Keratinocyte (primary cell): ENCODE measurements at regions not wholly inside any gene's neighbourhood (a gene's known extent, or its start where the extent isn't known, plus 50 kb on each side); places are given as distances from the start of the nearest gene placed in this dataset.

Source experiments
- DNase-seq: peaks from one replicate; pipeline ENCODE4 v3.0.0-alpha.2; 2011; ENCODE audit warnings: low read depth, missing footprints, low spot score
- FAIRE-seq: peaks from 2 replicates; lab custom pipeline; 2011; peaks lifted over from hg19 to GRCh38; lab: Jason Lieb, UNC
- H2AFZ ChIP-seq: 2 replicates; pipeline ENCODE4 v1.6.0; 2012; ENCODE audit warnings: low read length, control low read depth, inconsistent platforms; ENCODE audit not compliant: control insufficient read depth
- H3K27ac ChIP-seq: 2 replicates; pipeline ENCODE4 v1.5.1; 2011; ENCODE audit warnings: low read length; ENCODE audit not compliant: control insufficient read depth, insufficient read depth
- H3K27me3 ChIP-seq: 3 replicates; pipeline ENCODE4 v1.6.0; 2011; ENCODE audit warnings: low read length; ENCODE audit not compliant: control insufficient read depth, insufficient read depth; ENCODE audit errors: extremely low read depth
- H3K36me3 ChIP-seq, 2 experiments: 2 replicates in 1 of 2; 3 replicates in 1 of 2; pipeline ENCODE4 v1.5.1; 2011; ENCODE audit warnings: low read length in 2 of 2, mild to moderate bottlenecking in 1 of 2; ENCODE audit not compliant: control insufficient read depth in 2 of 2, insufficient read depth in 2 of 2; ENCODE audit errors: extremely low read depth in 1 of 2
- H3K4me1 ChIP-seq: 3 replicates; pipeline ENCODE4 v1.5.1; 2011; ENCODE audit warnings: low read length; ENCODE audit not compliant: control insufficient read depth, insufficient read depth; ENCODE audit errors: extremely low read depth
- H3K4me2 ChIP-seq: 3 replicates; pipeline ENCODE4 v1.6.0; 2011; ENCODE audit warnings: low read depth, low read length; ENCODE audit not compliant: control insufficient read depth, insufficient read depth; ENCODE audit errors: extremely low read depth
- H3K4me3 ChIP-seq, 3 experiments: fragments of 200-600 bp in 1 of 3; sonication (generic) in 1 of 3; 2 replicates in 2 of 3; 3 replicates in 1 of 3; pipeline ENCODE4 v1.5.1; 2011 to 2016; ENCODE audit warnings: low read length in 3 of 3, mild to moderate bottlenecking in 3 of 3, control low read depth in 2 of 3, inconsistent platforms in 1 of 3, low read depth in 1 of 3, mixed read lengths in 1 of 3, mixed run types in 1 of 3, moderate library complexity in 1 of 3; ENCODE audit not compliant: control insufficient read depth in 2 of 3, insufficient read depth in 2 of 3; ENCODE audit errors: extremely low read depth in 1 of 3
- H3K79me2 ChIP-seq: 2 replicates; pipeline ENCODE4 v1.6.0; 2012; ENCODE audit warnings: low read length; ENCODE audit not compliant: control insufficient read depth, insufficient read depth
- H3K9ac ChIP-seq: 3 replicates; pipeline ENCODE4 v1.6.0; 2011; ENCODE audit warnings: low read length; ENCODE audit not compliant: control insufficient read depth, insufficient read depth; ENCODE audit errors: extremely low read depth
- H3K9me1 ChIP-seq: 3 replicates; pipeline ENCODE4 v1.6.0; 2011; ENCODE audit warnings: low read length; ENCODE audit not compliant: control insufficient read depth, insufficient read depth; ENCODE audit errors: extremely low read depth
- H3K9me3 ChIP-seq: 2 replicates; pipeline ENCODE4 v1.5.1; 2012; ENCODE audit warnings: low read depth, low read length; ENCODE audit not compliant: control insufficient read depth
- H4K20me1 ChIP-seq: 3 replicates; pipeline ENCODE4 v1.6.0; 2011; ENCODE audit warnings: low read length; ENCODE audit not compliant: control insufficient read depth, insufficient read depth; ENCODE audit errors: extremely low read depth
- CTCF ChIP-seq, 3 experiments: IDR thresholded peaks in 1 of 3; conservative IDR thresholded peaks in 1 of 3; optimal IDR thresholded peaks in 1 of 3; 2 replicates in 2 of 3; 3 replicates in 1 of 3; pipeline versions ENCODE3 to v1.5.1; 2011; ENCODE audit warnings: low read length in 3 of 3, mild to moderate bottlenecking in 3 of 3, moderate library complexity in 2 of 3, control low read depth in 1 of 3, inconsistent platforms in 1 of 3; ENCODE audit not compliant: insufficient read depth in 2 of 3; ENCODE audit errors: extremely low read depth in 1 of 3
- EZH2 ChIP-seq: IDR thresholded peaks from one replicate; pipeline ENCODE4 v1.6.1; 2012; ENCODE audit warnings: inconsistent platforms, mild to moderate bottlenecking, low read length, moderate library complexity
- dilution Hi-C: fragments of 300-500 bp; cut with MboI; formaldehyde crosslinking; loops from one replicate; pipeline ENCODE4 v1.7.0; 2020; ENCODE audit warnings: low sequenced_read_pairs; ENCODE audit not compliant: extremely low pct_ligation_motif_present

DNA sequence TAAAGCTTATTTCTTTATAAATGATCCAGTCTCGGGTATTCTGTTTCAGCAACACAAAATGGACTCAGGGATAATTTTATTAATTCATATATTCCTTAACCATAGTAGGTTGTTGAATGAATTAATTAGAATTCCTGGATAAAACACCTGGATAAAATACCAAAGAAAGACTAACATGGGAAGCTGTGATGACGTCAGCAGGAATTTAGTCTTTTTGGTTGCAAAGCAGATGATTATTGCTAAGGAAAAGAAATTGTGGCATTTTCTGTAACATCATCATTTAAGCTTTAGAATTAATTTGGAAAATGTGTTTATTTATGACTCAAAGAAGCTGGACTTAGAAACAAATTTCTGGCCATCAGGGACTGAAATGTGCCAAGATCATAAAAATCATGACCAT lies 228.3 kb upstream of the ZBTB20 start:
- FAIRE-seq, result no peak
- H2AFZ ChIP-seq, result no peak overlapping the region
- H3K9me1 ChIP-seq, result no peaks in the 10 kb centered on the region
- DNase-seq, result no peak
- dilution Hi-C loops, result no loop called here
- H3K4me3 ChIP-seq, result no peak overlapping the region
- no peaks in the 10 kb centered on the region for H4K20me1 ChIP-seq
- no peak for TF ChIP-seq CTCF (optimal IDR thresholded peaks at IDR 0.05 in 1 of 3, IDR thresholded peaks at IDR 0.05 in 1 of 3, conservative IDR thresholded peaks at IDR 0.05 in 1 of 3; ENCODE audit: extremely low read depth in 1 of 3, insufficient read depth in 2 of 3, low read length in 3 of 3)
- no peak for TF ChIP-seq EZH2
- no peak overlapping the region for H3K4me2 ChIP-seq
- no peaks in the 10 kb centered on the region for H3K9me3 ChIP-seq
- H3K9ac ChIP-seq, result no peak overlapping the region
- no peaks in the 10 kb centered on the region for H3K36me3 ChIP-seq
- no peaks in the 10 kb centered on the region for H3K79me2 ChIP-seq
- H3K4me1 ChIP-seq, result no peaks in the 10 kb centered on the region
- H3K27me3 ChIP-seq, result no peaks in the 10 kb centered on the region
- H3K27ac ChIP-seq, result no peak overlapping the region

DNA sequence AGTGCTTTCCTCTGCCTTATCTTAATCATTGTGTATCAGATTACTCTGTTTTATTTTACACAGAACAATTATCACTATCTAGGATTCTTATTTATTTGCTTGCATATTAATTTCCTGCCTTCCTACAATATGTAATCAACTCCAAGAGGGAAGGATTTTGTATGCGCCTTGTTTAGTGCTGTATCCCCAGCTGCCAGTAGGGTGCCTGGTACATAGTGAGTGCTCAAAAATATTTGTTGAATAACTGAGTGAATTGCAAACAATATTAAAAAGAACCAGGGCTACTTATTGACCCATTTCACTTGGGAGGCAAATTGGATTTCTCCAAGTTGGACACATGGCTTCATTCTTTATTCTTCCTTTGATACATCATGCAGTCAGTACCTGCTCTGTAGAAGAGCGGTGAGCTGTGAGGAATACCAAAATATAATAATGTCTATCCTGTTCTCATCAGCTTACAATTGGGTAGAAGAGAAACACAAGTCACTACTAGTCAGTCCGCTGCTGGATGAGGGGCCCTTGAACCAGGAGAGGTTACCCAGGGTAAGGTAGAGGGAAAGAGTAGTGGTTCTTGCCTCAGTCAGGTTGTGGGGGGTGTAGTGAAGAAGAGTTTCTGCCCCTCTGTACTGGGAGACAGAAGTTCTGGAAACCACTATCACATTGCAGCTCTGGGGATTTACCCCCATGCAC lies 233.9 kb upstream of the ZBTB20 start:
- dilution Hi-C loops, result no loop called here
- no peaks in the 10 kb centered on the region for H3K9me1 ChIP-seq
- no peak for FAIRE-seq
- H3K27ac ChIP-seq, result no peak overlapping the region
- H3K4me1 ChIP-seq, result no peaks in the 10 kb centered on the region
- no peaks in the 10 kb centered on the region for H3K79me2 ChIP-seq
- no peak overlapping the region for H2AFZ ChIP-seq
- no peaks in the 10 kb centered on the region for H3K9me3 ChIP-seq
- H3K4me3 ChIP-seq, result no peak overlapping the region
- H3K36me3 ChIP-seq, result no peaks in the 10 kb centered on the region
- DNase-seq, result no peak
- H3K4me2 ChIP-seq, result no peak overlapping the region
- H3K9ac ChIP-seq, result no peak overlapping the region
- TF ChIP-seq CTCF (optimal IDR thresholded peaks at IDR 0.05 in 1 of 3, IDR thresholded peaks at IDR 0.05 in 1 of 3, conservative IDR thresholded peaks at IDR 0.05 in 1 of 3; ENCODE audit: extremely low read depth in 1 of 3, insufficient read depth in 2 of 3, low read length in 3 of 3) (no peak), EZH2 (no peak)
- H3K27me3 ChIP-seq, result no peaks in the 10 kb centered on the region
- no peaks in the 10 kb centered on the region for H4K20me1 ChIP-seq
